ENCODE measurements at regions not wholly inside any gene's neighbourhood (a gene's known extent, or its start where the extent isn't known, plus 50 kb on each side); places are given as distances from the start of the nearest gene placed in this dataset.

GRCh38 chr10:44857363-44858016, 53.6 kb upstream of the TMEM72 start:
- TF ChIP-seq CTCF (IDR thresholded peaks at IDR 0.05) = peak; percentile 95
- TF ChIP-seq NFYB (CRISPR knock-in tag; conservative IDR thresholded peaks at IDR 0.05; ENCODE audit: low read depth) = no peak
- no peak for TF ChIP-seq E2F4 (CRISPR knock-in tag; IDR thresholded peaks at IDR 0.05; ENCODE audit: borderline replicate concordance, low read depth)
- no peak for TF ChIP-seq E2F1 (CRISPR knock-in tag; IDR thresholded peaks at IDR 0.05)
- TF ChIP-seq SMAD4 (CRISPR knock-in tag; IDR thresholded peaks at IDR 0.05) = no peak
- TF ChIP-seq ZNF121 (CRISPR knock-in tag; IDR thresholded peaks at IDR 0.05) = 0 out of 2 replicates have a peak, but pooled peaks have one; percentile 47
- TF ChIP-seq ESRRA (CRISPR knock-in tag; IDR thresholded peaks at IDR 0.05; ENCODE audit: borderline replicate concordance) = no peak
- no peak for TF ChIP-seq ATF2 (CRISPR knock-in tag; IDR thresholded peaks at IDR 0.05; ENCODE audit: borderline replicate concordance, low read depth)
- TF ChIP-seq NR1H2 (CRISPR knock-in tag; IDR thresholded peaks at IDR 0.05) = no peak
- TF ChIP-seq USF2 (CRISPR knock-in tag; IDR thresholded peaks at IDR 0.05) = no peak
- peak; percentile 85; the same call in 1 of the 2 replicates for TF ChIP-seq TEAD1 (CRISPR knock-in tag; IDR thresholded peaks at IDR 0.05)
- no peak for TF ChIP-seq PREB (CRISPR knock-in tag; IDR thresholded peaks at IDR 0.05; ENCODE audit: borderline replicate concordance)
